GM18498 (cell line): ENCODE measurements at regions not wholly inside any gene's neighbourhood (a gene's known extent, or its start where the extent isn't known, plus 50 kb on each side); places are given as distances from the start of the nearest gene placed in this dataset.

Experiments used
- ATAC-seq: cut with Tn5 transposase; IDR thresholded peaks from one replicate; pipeline ENCODE4 v1.9.1; 2021; ENCODE audit warnings: mild to moderate bottlenecking, moderate library complexity; ENCODE audit not compliant: unreplicated experiment

GRCh38 chr12:83210933-83211332 is 524.2 kb downstream of the TMTC2 start:
- no peak for ATAC-seq

- ATAC-seq, result no peak
These were observed 512.4 kb downstream of the TMTC2 start for GRCh38 chr12:83199069-83199468.

- ATAC-seq, result no peak
These were observed 511.7 kb downstream of the TMTC2 start for GRCh38 chr12:83198291-83199015.

- no peak for ATAC-seq
These were observed 510.8 kb downstream of the TMTC2 start for GRCh38 chr12:83197483-83197914.

GRCh38 chr12:83196694-83197350 is 510.1 kb downstream of the TMTC2 start:
- no peak for ATAC-seq

- no peak for ATAC-seq
These were observed 504.1 kb downstream of the TMTC2 start for GRCh38 chr12:83190631-83191390.

GRCh38 chr12:83186419-83186818 is 499.7 kb downstream of the TMTC2 start:
- ATAC-seq, result no peak

- ATAC-seq, result no peak
These were observed 498.5 kb downstream of the TMTC2 start for GRCh38 chr12:83185241-83185640.
